K562 (cell line): ENCODE measurements at regions not wholly inside any gene's neighbourhood (a gene's known extent, or its start where the extent isn't known, plus 50 kb on each side); places are given as distances from the start of the nearest gene placed in this dataset.

ENCODE experiments used
- ETV5 ChIP-seq: sonication (generic); formaldehyde crosslinking; IDR thresholded peaks from 2 replicates; pipeline ENCODE4 v1.4.0; 2020; ENCODE audit warnings: low read depth, mild to moderate bottlenecking, missing genetic modification reagents
- EZH2 ChIP-seq: IDR thresholded peaks from 2 replicates; pipeline ENCODE4 v1.6.1; 2012; ENCODE audit warnings: low read depth, mild to moderate bottlenecking, inconsistent platforms, low read length, borderline replicate concordance
- FOXA1 ChIP-seq: fragments of 450-650 bp; IDR thresholded peaks from 2 replicates; pipeline ENCODE4 v1.6.1; 2016; ENCODE audit warnings: mild to moderate bottlenecking, borderline replicate concordance
- JUND ChIP-seq, 2 experiments: IDR thresholded peaks; 2 replicates in 1 of 2; 3 replicates in 1 of 2; pipeline ENCODE4 v1.6.1; 2011; ENCODE audit warnings: borderline replicate concordance in 2 of 2, low read depth in 2 of 2, low read length in 2 of 2, improper control_type of control experiment in 1 of 2, missing biosample characterization in 1 of 2, missing genetic modification characterization in 1 of 2, missing genetic modification reagents in 1 of 2
- RFX5 ChIP-seq: IDR thresholded peaks from 2 replicates; pipeline ENCODE4 v1.6.1; 2011; ENCODE audit warnings: low read depth, mild to moderate bottlenecking, improper control_type of control experiment, low read length
- TCF3 ChIP-seq: sonication (generic); formaldehyde crosslinking; IDR thresholded peaks from 2 replicates; pipeline ENCODE4 v1.4.0; 2020; ENCODE audit warnings: mild to moderate bottlenecking, missing genetic modification reagents
- YY1 ChIP-seq, 3 experiments: IDR thresholded peaks; 2 replicates each; pipeline ENCODE4 v1.6.1; 2011; ENCODE audit warnings: low read length in 2 of 3, mild to moderate bottlenecking in 2 of 3, moderate library complexity in 2 of 3, borderline replicate concordance in 1 of 3, control low read depth in 1 of 3, low read depth in 1 of 3; ENCODE audit not compliant: insufficient read depth in 3 of 3, insufficient replicate concordance in 2 of 3, control insufficient read depth in 1 of 3, insufficient read length in 1 of 3; ENCODE audit errors: extremely low read depth in 1 of 3
- ZBTB1 ChIP-seq: sonication (generic); formaldehyde crosslinking; IDR thresholded peaks from 2 replicates; pipeline ENCODE4 v1.8.1; 2023; ENCODE audit warnings: missing genetic modification reagents, low read depth, mild to moderate bottlenecking, borderline replicate concordance
- ZNF408 ChIP-seq: fragments of 250-450 bp; sonication (Bioruptor Pico); IDR thresholded peaks from 2 replicates; pipeline ENCODE4 v1.4.0; 2020; ENCODE audit warnings: low read depth, mild to moderate bottlenecking, moderate library complexity
- ZNF431 ChIP-seq: sonication (generic); formaldehyde crosslinking; IDR thresholded peaks from 2 replicates; pipeline ENCODE4 v1.8.0; 2022; ENCODE audit warnings: mild to moderate bottlenecking, missing genetic modification reagents
- TF ChIP-seq, protein P1 (sequence below): fragments of 450-650 bp; IDR thresholded peaks from 2 replicates; pipeline ENCODE4 v1.6.1; 2016; ENCODE audit warnings: mild to moderate bottlenecking, moderate library complexity
- TF ChIP-seq, protein P2 (sequence below): IDR thresholded peaks from 3 replicates; pipeline ENCODE4 v1.6.1; 2011; ENCODE audit warnings: borderline replicate concordance, mild to moderate bottlenecking; ENCODE audit not compliant: insufficient read length, insufficient read depth
- TF ChIP-seq, protein P3 (sequence below): sonication (generic); formaldehyde crosslinking; IDR thresholded peaks from 2 replicates; pipeline ENCODE4 v1.8.1; 2023; ENCODE audit warnings: mild to moderate bottlenecking, missing genetic modification reagents, moderate library complexity
- TF ChIP-seq, protein P4 (sequence below): fragments of 250-450 bp; sonication (Bioruptor Pico); IDR thresholded peaks from 2 replicates; pipeline ENCODE4 v1.8.0; 2021; ENCODE audit warnings: moderate library complexity, mild to moderate bottlenecking, inconsistent platforms

DNA sequence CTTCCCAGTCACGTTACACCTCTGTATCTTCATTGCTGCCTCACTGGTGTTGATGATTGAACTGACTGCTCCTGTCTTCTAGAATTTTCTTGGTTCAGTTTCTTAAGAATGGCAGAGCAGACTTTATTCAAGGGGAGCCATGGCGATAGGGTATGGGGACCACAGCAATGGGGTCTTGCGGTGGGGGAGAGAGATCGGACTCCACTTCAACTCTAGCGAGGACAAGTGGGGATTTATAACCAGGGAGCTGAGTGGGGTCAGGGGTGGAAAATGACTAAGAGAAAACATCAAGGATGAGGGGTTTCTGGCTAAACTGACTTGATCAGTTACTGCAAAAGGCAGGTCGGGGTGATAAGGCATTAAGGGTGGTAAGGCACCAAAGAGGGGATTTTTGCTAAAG, 156.4 kb downstream of the CD83 start:
- no peak for TF ChIP-seq ZNF408
- TF ChIP-seq FOXA1 = no peak
- no peak for TF ChIP-seq YY1 (IDR thresholded peaks at IDR 0.05; ENCODE audit: borderline replicate concordance in 1 of 3, control insufficient read depth in 1 of 3, extremely low read depth in 1 of 3, insufficient read depth in 3 of 3, insufficient read length in 1 of 3, insufficient replicate concordance in 2 of 3, low read depth in 1 of 3, low read length in 2 of 3)
- no peak for TF ChIP-seq EZH2
- no peak for TF ChIP-seq ZNF431
- no peak for TF ChIP-seq TCF3 (CRISPR knock-in tag)
- no peak for TF ChIP-seq RFX5
- TF ChIP-seq ZBTB1 (CRISPR knock-in tag) = no peak
- TF ChIP-seq JUND (IDR thresholded peaks at IDR 0.05; ENCODE audit: borderline replicate concordance, low read depth, low read length) = no peak
- TF ChIP-seq JUND (tag; IDR thresholded peaks at IDR 0.05; ENCODE audit: borderline replicate concordance, low read depth, low read length) = no peak
- TF ChIP-seq, protein P1, sequence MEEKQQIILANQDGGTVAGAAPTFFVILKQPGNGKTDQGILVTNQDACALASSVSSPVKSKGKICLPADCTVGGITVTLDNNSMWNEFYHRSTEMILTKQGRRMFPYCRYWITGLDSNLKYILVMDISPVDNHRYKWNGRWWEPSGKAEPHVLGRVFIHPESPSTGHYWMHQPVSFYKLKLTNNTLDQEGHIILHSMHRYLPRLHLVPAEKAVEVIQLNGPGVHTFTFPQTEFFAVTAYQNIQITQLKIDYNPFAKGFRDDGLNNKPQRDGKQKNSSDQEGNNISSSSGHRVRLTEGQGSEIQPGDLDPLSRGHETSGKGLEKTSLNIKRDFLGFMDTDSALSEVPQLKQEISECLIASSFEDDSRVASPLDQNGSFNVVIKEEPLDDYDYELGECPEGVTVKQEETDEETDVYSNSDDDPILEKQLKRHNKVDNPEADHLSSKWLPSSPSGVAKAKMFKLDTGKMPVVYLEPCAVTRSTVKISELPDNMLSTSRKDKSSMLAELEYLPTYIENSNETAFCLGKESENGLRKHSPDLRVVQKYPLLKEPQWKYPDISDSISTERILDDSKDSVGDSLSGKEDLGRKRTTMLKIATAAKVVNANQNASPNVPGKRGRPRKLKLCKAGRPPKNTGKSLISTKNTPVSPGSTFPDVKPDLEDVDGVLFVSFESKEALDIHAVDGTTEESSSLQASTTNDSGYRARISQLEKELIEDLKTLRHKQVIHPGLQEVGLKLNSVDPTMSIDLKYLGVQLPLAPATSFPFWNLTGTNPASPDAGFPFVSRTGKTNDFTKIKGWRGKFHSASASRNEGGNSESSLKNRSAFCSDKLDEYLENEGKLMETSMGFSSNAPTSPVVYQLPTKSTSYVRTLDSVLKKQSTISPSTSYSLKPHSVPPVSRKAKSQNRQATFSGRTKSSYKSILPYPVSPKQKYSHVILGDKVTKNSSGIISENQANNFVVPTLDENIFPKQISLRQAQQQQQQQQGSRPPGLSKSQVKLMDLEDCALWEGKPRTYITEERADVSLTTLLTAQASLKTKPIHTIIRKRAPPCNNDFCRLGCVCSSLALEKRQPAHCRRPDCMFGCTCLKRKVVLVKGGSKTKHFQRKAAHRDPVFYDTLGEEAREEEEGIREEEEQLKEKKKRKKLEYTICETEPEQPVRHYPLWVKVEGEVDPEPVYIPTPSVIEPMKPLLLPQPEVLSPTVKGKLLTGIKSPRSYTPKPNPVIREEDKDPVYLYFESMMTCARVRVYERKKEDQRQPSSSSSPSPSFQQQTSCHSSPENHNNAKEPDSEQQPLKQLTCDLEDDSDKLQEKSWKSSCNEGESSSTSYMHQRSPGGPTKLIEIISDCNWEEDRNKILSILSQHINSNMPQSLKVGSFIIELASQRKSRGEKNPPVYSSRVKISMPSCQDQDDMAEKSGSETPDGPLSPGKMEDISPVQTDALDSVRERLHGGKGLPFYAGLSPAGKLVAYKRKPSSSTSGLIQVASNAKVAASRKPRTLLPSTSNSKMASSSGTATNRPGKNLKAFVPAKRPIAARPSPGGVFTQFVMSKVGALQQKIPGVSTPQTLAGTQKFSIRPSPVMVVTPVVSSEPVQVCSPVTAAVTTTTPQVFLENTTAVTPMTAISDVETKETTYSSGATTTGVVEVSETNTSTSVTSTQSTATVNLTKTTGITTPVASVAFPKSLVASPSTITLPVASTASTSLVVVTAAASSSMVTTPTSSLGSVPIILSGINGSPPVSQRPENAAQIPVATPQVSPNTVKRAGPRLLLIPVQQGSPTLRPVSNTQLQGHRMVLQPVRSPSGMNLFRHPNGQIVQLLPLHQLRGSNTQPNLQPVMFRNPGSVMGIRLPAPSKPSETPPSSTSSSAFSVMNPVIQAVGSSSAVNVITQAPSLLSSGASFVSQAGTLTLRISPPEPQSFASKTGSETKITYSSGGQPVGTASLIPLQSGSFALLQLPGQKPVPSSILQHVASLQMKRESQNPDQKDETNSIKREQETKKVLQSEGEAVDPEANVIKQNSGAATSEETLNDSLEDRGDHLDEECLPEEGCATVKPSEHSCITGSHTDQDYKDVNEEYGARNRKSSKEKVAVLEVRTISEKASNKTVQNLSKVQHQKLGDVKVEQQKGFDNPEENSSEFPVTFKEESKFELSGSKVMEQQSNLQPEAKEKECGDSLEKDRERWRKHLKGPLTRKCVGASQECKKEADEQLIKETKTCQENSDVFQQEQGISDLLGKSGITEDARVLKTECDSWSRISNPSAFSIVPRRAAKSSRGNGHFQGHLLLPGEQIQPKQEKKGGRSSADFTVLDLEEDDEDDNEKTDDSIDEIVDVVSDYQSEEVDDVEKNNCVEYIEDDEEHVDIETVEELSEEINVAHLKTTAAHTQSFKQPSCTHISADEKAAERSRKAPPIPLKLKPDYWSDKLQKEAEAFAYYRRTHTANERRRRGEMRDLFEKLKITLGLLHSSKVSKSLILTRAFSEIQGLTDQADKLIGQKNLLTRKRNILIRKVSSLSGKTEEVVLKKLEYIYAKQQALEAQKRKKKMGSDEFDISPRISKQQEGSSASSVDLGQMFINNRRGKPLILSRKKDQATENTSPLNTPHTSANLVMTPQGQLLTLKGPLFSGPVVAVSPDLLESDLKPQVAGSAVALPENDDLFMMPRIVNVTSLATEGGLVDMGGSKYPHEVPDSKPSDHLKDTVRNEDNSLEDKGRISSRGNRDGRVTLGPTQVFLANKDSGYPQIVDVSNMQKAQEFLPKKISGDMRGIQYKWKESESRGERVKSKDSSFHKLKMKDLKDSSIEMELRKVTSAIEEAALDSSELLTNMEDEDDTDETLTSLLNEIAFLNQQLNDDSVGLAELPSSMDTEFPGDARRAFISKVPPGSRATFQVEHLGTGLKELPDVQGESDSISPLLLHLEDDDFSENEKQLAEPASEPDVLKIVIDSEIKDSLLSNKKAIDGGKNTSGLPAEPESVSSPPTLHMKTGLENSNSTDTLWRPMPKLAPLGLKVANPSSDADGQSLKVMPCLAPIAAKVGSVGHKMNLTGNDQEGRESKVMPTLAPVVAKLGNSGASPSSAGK = no peak
- TF ChIP-seq, protein P2, sequence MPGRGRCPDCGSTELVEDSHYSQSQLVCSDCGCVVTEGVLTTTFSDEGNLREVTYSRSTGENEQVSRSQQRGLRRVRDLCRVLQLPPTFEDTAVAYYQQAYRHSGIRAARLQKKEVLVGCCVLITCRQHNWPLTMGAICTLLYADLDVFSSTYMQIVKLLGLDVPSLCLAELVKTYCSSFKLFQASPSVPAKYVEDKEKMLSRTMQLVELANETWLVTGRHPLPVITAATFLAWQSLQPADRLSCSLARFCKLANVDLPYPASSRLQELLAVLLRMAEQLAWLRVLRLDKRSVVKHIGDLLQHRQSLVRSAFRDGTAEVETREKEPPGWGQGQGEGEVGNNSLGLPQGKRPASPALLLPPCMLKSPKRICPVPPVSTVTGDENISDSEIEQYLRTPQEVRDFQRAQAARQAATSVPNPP = no peak
- TF ChIP-seq, protein P3, sequence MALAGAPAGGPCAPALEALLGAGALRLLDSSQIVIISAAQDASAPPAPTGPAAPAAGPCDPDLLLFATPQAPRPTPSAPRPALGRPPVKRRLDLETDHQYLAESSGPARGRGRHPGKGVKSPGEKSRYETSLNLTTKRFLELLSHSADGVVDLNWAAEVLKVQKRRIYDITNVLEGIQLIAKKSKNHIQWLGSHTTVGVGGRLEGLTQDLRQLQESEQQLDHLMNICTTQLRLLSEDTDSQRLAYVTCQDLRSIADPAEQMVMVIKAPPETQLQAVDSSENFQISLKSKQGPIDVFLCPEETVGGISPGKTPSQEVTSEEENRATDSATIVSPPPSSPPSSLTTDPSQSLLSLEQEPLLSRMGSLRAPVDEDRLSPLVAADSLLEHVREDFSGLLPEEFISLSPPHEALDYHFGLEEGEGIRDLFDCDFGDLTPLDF (CRISPR knock-in tag) = no peak
- TF ChIP-seq, protein P4, sequence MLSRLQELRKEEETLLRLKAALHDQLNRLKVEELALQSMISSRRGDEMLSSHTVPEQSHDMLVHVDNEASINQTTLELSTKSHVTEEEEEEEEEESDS = no peak
- no peak for TF ChIP-seq ETV5 (CRISPR knock-in tag)
